ENCODE measurements at regions not wholly inside any gene's neighbourhood (a gene's known extent, or its start where the extent isn't known, plus 50 kb on each side); places are given as distances from the start of the nearest gene placed in this dataset.

- H3K27ac ChIP-seq, result no peak overlapping the region
- DNase-seq (ENCODE audit: low spot score), result no peak
- no peaks in the 10 kb centered on the region for H3K9me3 ChIP-seq
- no peaks in the 10 kb centered on the region for H3K27me3 ChIP-seq
- TF ChIP-seq CTCF (IDR thresholded peaks at IDR 0.05), result no peak
- no peaks in the 10 kb centered on the region for H3K36me3 ChIP-seq
- no peak overlapping the region for H3K4me3 ChIP-seq
- H3K4me1 ChIP-seq, result no peaks in the 10 kb centered on the region
These were observed 299.6 kb downstream of the TDRD3 start for GRCh38 chr13:60696602-60697001.

GRCh38 chr13:60691268-60691667 is 294.2 kb downstream of the TDRD3 start:
- Histone ChIP-seq H3K9me3 (no peaks in the 10 kb centered on the region), H3K36me3 (no peaks in the 10 kb centered on the region), H3K27me3 (no peaks in the 10 kb centered on the region), H3K4me1 (no peaks in the 10 kb centered on the region), H3K4me3 (no peak overlapping the region), H3K27ac (no peak overlapping the region)
- no peak for DNase-seq (ENCODE audit: low spot score)
- TF ChIP-seq CTCF (IDR thresholded peaks at IDR 0.05), result no peak

GRCh38 chr13:60690604-60691003 is 293.6 kb downstream of the TDRD3 start:
- no peak for TF ChIP-seq CTCF (IDR thresholded peaks at IDR 0.05)
- no peak for DNase-seq (ENCODE audit: low spot score)
- no peaks in the 10 kb centered on the region for H3K36me3 ChIP-seq
- H3K27ac ChIP-seq, result no peak overlapping the region
- no peaks in the 10 kb centered on the region for H3K27me3 ChIP-seq
- no peak overlapping the region for H3K4me3 ChIP-seq
- no peaks in the 10 kb centered on the region for H3K9me3 ChIP-seq
- no peaks in the 10 kb centered on the region for H3K4me1 ChIP-seq

GRCh38 chr13:60689571-60689970 is 292.6 kb downstream of the TDRD3 start:
- Histone ChIP-seq H3K27me3 (no peaks in the 10 kb centered on the region), H3K4me1 (no peaks in the 10 kb centered on the region), H3K9me3 (no peaks in the 10 kb centered on the region), H3K4me3 (no peak overlapping the region), H3K36me3 (no peaks in the 10 kb centered on the region), H3K27ac (no peak overlapping the region)
- no peak for DNase-seq (ENCODE audit: low spot score)
- TF ChIP-seq CTCF (IDR thresholded peaks at IDR 0.05), result no peak

- no peaks in the 10 kb centered on the region for H3K36me3 ChIP-seq
- no peak for TF ChIP-seq CTCF (IDR thresholded peaks at IDR 0.05)
These were observed 292.1 kb downstream of the TDRD3 start for GRCh38 chr13:60689076-60689475.

GRCh38 chr13:60679928-60680694 is 283.1 kb downstream of the TDRD3 start:
- Histone ChIP-seq H3K27me3 (no peaks in the 10 kb centered on the region), H3K27ac (no peak overlapping the region), H3K9me3 (no peaks in the 10 kb centered on the region), H3K4me3 (no peak overlapping the region), H3K4me1 (no peaks in the 10 kb centered on the region), H3K36me3 (no peaks in the 10 kb centered on the region)
- TF ChIP-seq CTCF (IDR thresholded peaks at IDR 0.05), result no peak
- no peak for DNase-seq (ENCODE audit: low spot score)

More at GRCh38 chr13:60689076-60689475, 292.1 kb downstream of the TDRD3 start:
- no peak overlapping the region for H3K4me3 ChIP-seq
- no peaks in the 10 kb centered on the region for H3K4me1 ChIP-seq
- no peaks in the 10 kb centered on the region for H3K9me3 ChIP-seq
- no peak for DNase-seq (ENCODE audit: low spot score)
- no peaks in the 10 kb centered on the region for H3K27me3 ChIP-seq
- H3K27ac ChIP-seq, result no peak overlapping the region
